ENCODE measurements at regions not wholly inside any gene's neighbourhood (a gene's known extent, or its start where the extent isn't known, plus 50 kb on each side); places are given as distances from the start of the nearest gene placed in this dataset.

- no peak for TF ChIP-seq EZH2 (IDR thresholded peaks at IDR 0.05)
- no peak for TF ChIP-seq POLR2AphosphoS5 (IDR thresholded peaks at IDR 0.05; ENCODE audit: borderline replicate concordance, low read depth, low read length)
Observed at GRCh38 chr2:56671973-56672569, 488.3 kb downstream of the CCDC85A start.
